ENCODE measurements at regions not wholly inside any gene's neighbourhood (a gene's known extent, or its start where the extent isn't known, plus 50 kb on each side); places are given as distances from the start of the nearest gene placed in this dataset.

- no peak for TF ChIP-seq SUZ12 (IDR thresholded peaks at IDR 0.05)
- no peak for TF ChIP-seq ELF4 (IDR thresholded peaks at IDR 0.05)
- no peak for TF ChIP-seq FOXM1 (IDR thresholded peaks at IDR 0.05; ENCODE audit: borderline replicate concordance)
- TF ChIP-seq FOXA1 (IDR thresholded peaks at IDR 0.05) = no peak
- no peak for TF ChIP-seq SP1 (IDR thresholded peaks at IDR 0.05)
- no peak for TF ChIP-seq TARDBP (IDR thresholded peaks at IDR 0.05)
- no peak for TF ChIP-seq BHLHE40 (IDR thresholded peaks at IDR 0.05; ENCODE audit: borderline replicate concordance)
Observed at GRCh38 chr11:92461447-92461846, 236.8 kb downstream of the FAT3 start.

Data from HEK293T (cell line).